Erythroblast (primary cell): ENCODE measurements at regions not wholly inside any gene's neighbourhood (a gene's known extent, or its start where the extent isn't known, plus 50 kb on each side); places are given as distances from the start of the nearest gene placed in this dataset.

ENCODE experiments used
- DNase-seq, 2 experiments: peaks; one replicate each; lab custom pipeline; 2025; lab: John Stamatoyannopoulos, UW
- GATA1 ChIP-seq: IDR thresholded peaks from 2 replicates; pipeline ENCODE4 v1.6.1; 2011; ENCODE audit warnings: low read depth, mild to moderate bottlenecking, control low read depth, low read length, moderate library complexity
- POLR2A ChIP-seq: IDR thresholded peaks from 2 replicates; pipeline ENCODE4 v1.6.1; 2011; ENCODE audit warnings: mild to moderate bottlenecking, low read length

DNA sequence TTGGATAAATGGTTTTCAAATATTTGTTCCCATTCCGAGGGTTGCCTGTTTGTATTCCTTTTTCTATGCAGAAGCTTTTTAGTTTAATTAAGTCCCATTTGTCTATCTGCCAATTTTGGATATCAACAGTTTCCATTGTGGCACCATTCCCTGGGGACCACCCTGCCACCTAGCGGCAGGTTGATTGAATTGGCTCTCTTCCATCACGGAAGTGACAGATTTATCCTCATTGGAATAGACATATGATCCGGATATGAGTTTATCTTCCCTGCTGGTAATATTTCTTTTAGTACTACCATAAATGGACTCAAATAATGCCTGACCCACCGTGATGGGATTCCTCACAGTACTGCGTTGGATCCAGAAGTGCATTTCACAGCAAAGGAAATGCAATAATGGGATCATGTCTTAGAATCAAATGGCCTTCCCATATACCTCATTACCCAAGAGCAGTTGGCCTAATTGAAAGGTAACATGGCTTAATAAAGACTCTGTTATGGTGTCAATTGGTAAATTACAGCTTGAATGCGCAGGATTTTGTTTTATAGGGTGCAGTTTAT, 327.0 kb downstream of the BMP2 start:
- TF ChIP-seq POLR2A, result no peak
- TF ChIP-seq GATA1, result no peak
- peak; percentile 27 to 58 for DNase-seq

GRCh38 chr20:7106910-7107309, 339.4 kb downstream of the BMP2 start:
- no peak for TF ChIP-seq POLR2A
- no peak for TF ChIP-seq GATA1
- no peak for DNase-seq

DNA sequence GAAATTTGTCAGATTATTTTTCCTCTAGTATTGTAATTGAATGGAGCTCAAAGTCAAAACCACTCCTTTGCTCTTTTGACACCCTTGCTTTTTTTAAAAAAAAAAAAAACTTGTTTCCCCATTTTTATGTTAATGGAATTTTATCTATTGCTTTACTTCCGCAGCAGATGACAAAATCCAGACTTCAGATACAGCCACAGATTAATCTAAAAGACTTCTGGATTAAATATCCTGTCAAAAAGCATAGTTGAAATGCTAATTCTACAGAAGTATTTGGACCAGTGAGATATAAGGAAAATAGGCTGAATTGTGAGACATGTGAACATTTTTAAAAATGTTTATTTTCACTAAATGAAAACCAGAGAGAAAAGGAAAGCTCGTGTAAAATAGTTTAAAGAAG, 341.4 kb downstream of the BMP2 start:
- no peak for TF ChIP-seq POLR2A
- no peak for TF ChIP-seq GATA1
- DNase-seq, result no peak

DNA sequence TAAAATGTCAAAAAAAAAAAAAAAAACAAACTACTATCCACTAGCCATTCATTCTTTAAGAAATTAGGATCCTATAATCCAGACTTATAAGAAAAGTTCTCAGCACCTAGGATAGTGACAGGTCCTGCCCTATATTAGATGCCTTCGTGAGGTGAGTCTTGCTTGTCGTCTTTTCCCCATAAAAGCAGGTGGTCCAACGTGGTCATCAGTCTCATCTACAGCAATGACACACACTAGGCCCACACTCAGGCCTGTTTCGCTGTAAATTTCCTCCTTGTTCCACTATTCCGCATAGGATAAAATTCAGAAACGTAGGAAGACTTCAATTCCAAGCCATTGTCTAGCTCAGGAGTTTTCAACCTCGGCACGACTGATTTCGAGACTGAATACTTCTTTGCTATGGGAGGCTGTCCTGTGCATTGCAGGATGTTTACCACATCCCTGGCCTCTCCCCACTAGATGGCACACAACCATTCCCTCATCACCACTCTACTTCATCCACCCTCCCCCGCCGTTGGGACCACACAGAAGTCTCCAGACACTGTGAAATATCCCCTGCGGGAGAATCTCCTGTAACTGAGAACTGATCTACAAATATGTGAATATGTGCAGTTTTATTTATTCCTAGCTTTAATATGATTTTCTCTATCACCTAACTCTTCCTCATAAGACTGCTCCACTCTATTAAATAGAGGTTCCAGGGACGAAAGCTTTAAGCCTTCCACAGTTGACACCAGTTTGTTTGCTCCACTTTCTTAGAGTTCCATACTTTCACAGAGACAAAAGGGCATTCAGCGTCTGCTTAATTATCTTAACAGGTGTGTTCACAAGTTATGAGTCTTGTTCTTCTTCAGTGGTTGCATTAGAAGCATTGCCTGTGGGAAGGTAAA, 346.3 kb downstream of the BMP2 start:
- DNase-seq, result peak in 1 of 2 experiments; percentile 5

GRCh38 chr20:7123457-7123856, 356.0 kb downstream of the BMP2 start:
- no peak for DNase-seq
- TF ChIP-seq GATA1 (no peak), POLR2A (no peak)

More for the DNA sequence above, 346.3 kb downstream of the BMP2 start:
- no peak for TF ChIP-seq POLR2A

GRCh38 chr20:7124120-7124519, 356.6 kb downstream of the BMP2 start:
- no peak for DNase-seq
- TF ChIP-seq GATA1 (no peak), POLR2A (no peak)

DNA sequence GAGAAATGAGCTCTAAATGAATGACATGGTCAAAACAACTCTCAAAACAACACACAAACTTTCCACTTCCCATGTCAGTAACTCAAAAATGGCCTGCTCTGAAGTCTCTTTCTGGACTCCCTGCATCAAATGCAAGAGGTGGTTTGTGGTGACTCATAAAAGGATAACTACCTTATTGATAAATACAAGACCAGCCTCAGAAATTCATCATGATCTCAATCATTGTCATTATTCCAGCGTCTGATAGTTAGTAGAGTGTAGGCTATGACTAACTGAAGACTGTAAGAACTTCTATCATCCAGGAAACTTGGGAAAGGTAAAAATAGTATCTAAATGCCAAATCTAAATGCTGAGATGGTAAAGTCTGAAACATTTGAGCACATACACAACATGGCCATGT, 369.4 kb downstream of the BMP2 start:
- TF ChIP-seq POLR2A, result no peak
- TF ChIP-seq GATA1, result no peak
- DNase-seq, result no peak

GRCh38 chr20:7137395-7138151, 370.1 kb downstream of the BMP2 start:
- TF ChIP-seq POLR2A, result no peak
- no peak for TF ChIP-seq GATA1
- DNase-seq, result no peak

DNA sequence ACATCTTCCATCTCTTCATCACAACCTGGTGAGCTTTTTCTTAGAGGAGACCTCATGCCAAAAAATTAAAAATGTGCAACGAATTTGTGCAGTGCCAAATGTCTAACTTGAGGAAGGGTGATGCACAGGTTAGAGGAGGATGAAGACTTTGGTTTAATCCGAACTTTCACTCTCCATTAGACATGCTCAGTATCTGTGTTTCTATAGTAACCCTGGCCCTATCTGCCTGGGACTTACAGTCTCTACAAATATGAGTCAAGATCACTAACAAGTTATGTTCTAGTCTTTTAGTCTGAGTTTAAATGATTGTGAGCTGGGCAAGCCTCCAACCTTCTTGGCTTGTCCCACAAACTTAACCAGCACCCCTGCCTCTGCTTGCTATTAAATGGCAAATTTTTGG, 377.0 kb downstream of the BMP2 start:
- no peak for TF ChIP-seq GATA1
- TF ChIP-seq POLR2A, result no peak
- no peak for DNase-seq

DNA sequence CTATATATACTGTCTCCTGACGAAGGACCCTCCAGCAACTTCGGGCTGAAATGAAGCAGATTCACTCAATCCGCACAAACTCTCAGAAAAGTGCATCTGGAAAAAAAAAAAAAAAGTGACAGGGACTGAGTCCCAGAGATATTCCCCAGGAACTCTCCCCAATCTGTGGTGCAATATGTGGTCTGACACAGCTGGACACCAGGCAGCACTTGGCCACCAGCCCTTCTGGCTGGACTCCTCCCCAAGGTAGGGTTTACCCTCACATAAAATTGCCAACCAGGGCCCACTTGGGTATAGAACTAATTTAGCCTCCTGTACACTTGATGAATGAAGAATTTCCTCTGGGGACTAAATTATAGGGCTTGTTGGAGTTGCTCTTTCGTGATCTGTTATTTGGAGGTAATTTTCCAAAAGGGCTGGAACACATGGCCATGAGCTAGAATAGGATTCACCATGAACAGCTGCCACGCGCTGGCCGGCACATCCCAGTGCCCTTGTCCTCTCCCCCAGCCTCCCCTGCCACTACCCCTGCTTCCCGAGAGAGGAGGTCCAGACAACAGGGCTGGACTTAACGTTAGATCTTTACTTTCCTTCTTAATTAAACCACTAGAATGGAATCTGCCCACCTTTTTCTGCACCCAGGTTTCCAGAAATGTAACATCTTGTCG, 379.2 kb downstream of the BMP2 start:
- no peak for DNase-seq
- TF ChIP-seq POLR2A, result no peak
- TF ChIP-seq GATA1, result no peak

DNA sequence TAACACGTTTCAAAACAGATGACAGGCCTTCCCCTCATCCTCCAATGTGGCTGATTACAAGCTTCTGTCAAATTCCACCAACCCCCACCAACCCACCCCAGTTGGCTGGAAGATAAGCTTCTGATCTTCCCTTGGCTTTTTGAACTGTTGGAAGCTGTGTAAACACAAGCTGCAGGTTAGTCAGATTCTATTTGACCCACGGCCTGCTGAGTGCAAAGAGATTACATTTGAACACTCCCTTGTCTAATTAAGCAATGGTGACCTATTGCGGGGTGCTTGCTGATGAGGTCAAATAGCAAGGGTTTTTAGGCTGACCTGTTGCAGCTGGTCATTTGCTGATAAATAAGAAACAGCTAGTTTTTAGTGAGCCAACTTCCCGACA, 379.7 kb downstream of the BMP2 start:
- TF ChIP-seq POLR2A, result no peak
- no peak for TF ChIP-seq GATA1
- DNase-seq, result no peak

GRCh38 chr20:7151676-7152470, 384.4 kb downstream of the BMP2 start:
- TF ChIP-seq GATA1, result no peak
- TF ChIP-seq POLR2A, result no peak
- DNase-seq, result no peak

- no peak for DNase-seq
- TF ChIP-seq GATA1 (no peak), POLR2A (no peak)
Observed at GRCh38 chr20:7155282-7155681, 387.8 kb downstream of the BMP2 start.
